GM23338 (cell line): ENCODE measurements at regions not wholly inside any gene's neighbourhood (a gene's known extent, or its start where the extent isn't known, plus 50 kb on each side); places are given as distances from the start of the nearest gene placed in this dataset.

Experiments used
- ATAC-seq: fragments of 200-7000 bp; cut with Tn5 transposase; 3 replicates; pipeline ENCODE4 v1.9.1; 2020
- DNase-seq: peaks from one replicate; pipeline ENCODE4 v3.0.0-alpha.2; 2015; ENCODE audit warnings: low spot score
- H2AFZ ChIP-seq: fragments of 200-600 bp; sonication (generic); 2 replicates; pipeline ENCODE4 v1.8.0; 2016; ENCODE audit warnings: antibody characterized with exemption, mild to moderate bottlenecking, moderate library complexity
- H3F3A ChIP-seq: fragments of 200-600 bp; sonication (generic); replicated peaks from 2 replicates; pipeline ENCODE4 v1.8.0; 2017; ENCODE audit warnings: antibody characterized with exemption, mixed run types, low read depth
- H3K27ac ChIP-seq: fragments of 200-600 bp; sonication (generic); 2 replicates; pipeline ENCODE4 v1.6.1; 2016; ENCODE audit warnings: low read depth
- H3K27me3 ChIP-seq: fragments of 200-600 bp; sonication (generic); 2 replicates; pipeline ENCODE4 v1.8.0; 2016; ENCODE audit warnings: mild to moderate bottlenecking, mixed run types, moderate library complexity; ENCODE audit not compliant: insufficient read depth
- H3K36me3 ChIP-seq: fragments of 200-600 bp; sonication (generic); 2 replicates; pipeline ENCODE4 v1.8.0; 2016; ENCODE audit warnings: mild to moderate bottlenecking; ENCODE audit not compliant: insufficient read depth
- H3K4me1 ChIP-seq: fragments of 200-600 bp; sonication (generic); 2 replicates; pipeline ENCODE4 v1.8.0; 2016; ENCODE audit warnings: mild to moderate bottlenecking, moderate library complexity; ENCODE audit not compliant: insufficient read depth
- H3K4me2 ChIP-seq: fragments of 200-600 bp; sonication (generic); 2 replicates; pipeline ENCODE4 v1.7.1; 2017; ENCODE audit warnings: mixed run types
- H3K4me3 ChIP-seq: fragments of 200-600 bp; sonication (generic); 2 replicates; pipeline ENCODE4 v1.6.1; 2016; ENCODE audit warnings: mixed run types
- H3K79me2 ChIP-seq: fragments of 200-600 bp; sonication (generic); replicated peaks from 2 replicates; pipeline ENCODE4 v1.8.0; 2017; ENCODE audit warnings: mild to moderate bottlenecking; ENCODE audit not compliant: insufficient read depth
- H3K9me2 ChIP-seq: fragments of 200-600 bp; sonication (generic); 2 replicates; pipeline ENCODE4 v1.8.0; 2017; ENCODE audit not compliant: insufficient read depth
- H4K20me1 ChIP-seq: fragments of 200-600 bp; sonication (generic); replicated peaks from 2 replicates; pipeline ENCODE4 v1.8.0; 2017; ENCODE audit warnings: mild to moderate bottlenecking; ENCODE audit not compliant: insufficient read depth
- H3K27ac Mint-ChIP-seq: 2 replicates; pipeline ENCODE4 v1.8.0; 2020; ENCODE audit warnings: inconsistent platforms, mild to moderate bottlenecking, moderate library complexity, mixed read lengths
- H3K27me3 Mint-ChIP-seq: 3 replicates; pipeline ENCODE4 v1.8.0; 2022; ENCODE audit warnings: low read depth, mild to moderate bottlenecking, moderate library complexity, mixed read lengths, inconsistent platforms; ENCODE audit not compliant: insufficient read depth, poor library complexity
- H3K36me3 Mint-ChIP-seq: 3 replicates; pipeline ENCODE4 v1.8.0; 2021; ENCODE audit warnings: low read depth, mild to moderate bottlenecking, inconsistent platforms, moderate library complexity, mixed read lengths
- H3K4me1 Mint-ChIP-seq: 3 replicates; pipeline ENCODE4 v1.8.0; 2020; ENCODE audit warnings: mild to moderate bottlenecking, inconsistent platforms, mixed read lengths
- H3K4me3 Mint-ChIP-seq: 3 replicates; pipeline ENCODE4 v1.8.0; 2021; ENCODE audit warnings: moderate library complexity, mild to moderate bottlenecking, inconsistent platforms, mixed read lengths
- H3K9me3 Mint-ChIP-seq: 3 replicates; pipeline ENCODE4 v1.8.0; 2020; ENCODE audit warnings: moderate library complexity, mild to moderate bottlenecking, inconsistent platforms, mixed read lengths
- CREB1 ChIP-seq: fragments of 250-450 bp; sonication (Bioruptor Pico); IDR thresholded peaks from 2 replicates; pipeline ENCODE4 v1.5.0; 2020; ENCODE audit warnings: low read depth, mild to moderate bottlenecking, moderate library complexity
- NANOG ChIP-seq: IDR thresholded peaks from 2 replicates; pipeline ENCODE4 v1.6.1; 2016; ENCODE audit warnings: antibody characterized with exemption, borderline replicate concordance
- TF ChIP-seq, protein P1 (sequence below): IDR thresholded peaks from one replicate; pipeline ENCODE4 v1.6.1; 2018; ENCODE audit warnings: antibody characterized with exemption; ENCODE audit not compliant: unreplicated experiment
- TF ChIP-seq, protein P2 (sequence below): fragments of 250-450 bp; sonication (Bioruptor Pico); IDR thresholded peaks from 2 replicates; pipeline ENCODE4 v1.5.0; 2020; ENCODE audit warnings: mild to moderate bottlenecking, moderate library complexity
- TF ChIP-seq, protein P3 (sequence below), 2 experiments: fragments of 200-600 bp in 1 of 2; sonication (generic) in 1 of 2; conservative IDR thresholded peaks; 2 replicates each; pipeline versions ENCODE4 v1.5.1 to v1.6.1; 2016 to 2017; ENCODE audit warnings: antibody characterized with exemption in 2 of 2, low read depth in 2 of 2, mild to moderate bottlenecking in 2 of 2, moderate library complexity in 1 of 2

DNA sequence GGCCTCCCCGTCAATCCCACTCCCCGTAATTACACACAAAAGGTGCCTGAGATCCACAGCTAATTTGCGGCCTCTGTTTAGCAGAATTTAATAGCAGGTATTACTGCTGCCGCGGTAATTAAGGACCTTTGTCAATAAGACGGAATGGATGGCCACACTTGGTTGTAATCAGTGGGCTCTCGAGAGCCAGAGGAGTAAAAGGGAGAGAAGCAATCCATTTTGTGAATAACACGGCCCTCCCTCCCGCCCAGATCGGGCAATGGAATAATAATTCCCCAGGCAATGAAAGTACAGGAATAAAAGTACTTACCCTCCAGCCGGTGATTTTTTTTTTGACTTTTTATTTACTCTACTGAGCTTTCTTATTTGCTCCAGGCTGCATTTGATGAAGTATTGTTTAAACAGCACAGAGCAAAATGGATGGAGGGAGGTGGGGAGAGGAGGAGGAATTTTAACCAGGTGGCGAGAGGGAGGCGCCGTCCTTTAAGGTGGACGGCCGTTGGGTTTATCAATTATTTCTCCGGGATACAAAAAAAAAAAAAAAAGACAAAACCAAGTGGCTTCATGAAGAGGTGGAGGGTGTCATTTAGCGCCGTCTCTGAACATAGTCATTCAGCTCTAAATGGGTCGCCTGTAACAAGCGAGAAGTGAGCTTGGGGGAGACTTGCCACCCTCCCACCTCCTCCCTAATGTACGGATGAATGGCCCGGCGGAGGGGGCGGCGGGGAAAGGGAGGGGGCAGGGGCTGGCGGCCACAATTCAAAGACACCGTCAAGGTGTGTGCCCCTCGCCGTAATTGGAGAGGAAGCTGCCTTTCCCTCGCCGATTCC lies 120.3 kb downstream of the BUB3 start (continued):
- TF ChIP-seq, protein P1, sequence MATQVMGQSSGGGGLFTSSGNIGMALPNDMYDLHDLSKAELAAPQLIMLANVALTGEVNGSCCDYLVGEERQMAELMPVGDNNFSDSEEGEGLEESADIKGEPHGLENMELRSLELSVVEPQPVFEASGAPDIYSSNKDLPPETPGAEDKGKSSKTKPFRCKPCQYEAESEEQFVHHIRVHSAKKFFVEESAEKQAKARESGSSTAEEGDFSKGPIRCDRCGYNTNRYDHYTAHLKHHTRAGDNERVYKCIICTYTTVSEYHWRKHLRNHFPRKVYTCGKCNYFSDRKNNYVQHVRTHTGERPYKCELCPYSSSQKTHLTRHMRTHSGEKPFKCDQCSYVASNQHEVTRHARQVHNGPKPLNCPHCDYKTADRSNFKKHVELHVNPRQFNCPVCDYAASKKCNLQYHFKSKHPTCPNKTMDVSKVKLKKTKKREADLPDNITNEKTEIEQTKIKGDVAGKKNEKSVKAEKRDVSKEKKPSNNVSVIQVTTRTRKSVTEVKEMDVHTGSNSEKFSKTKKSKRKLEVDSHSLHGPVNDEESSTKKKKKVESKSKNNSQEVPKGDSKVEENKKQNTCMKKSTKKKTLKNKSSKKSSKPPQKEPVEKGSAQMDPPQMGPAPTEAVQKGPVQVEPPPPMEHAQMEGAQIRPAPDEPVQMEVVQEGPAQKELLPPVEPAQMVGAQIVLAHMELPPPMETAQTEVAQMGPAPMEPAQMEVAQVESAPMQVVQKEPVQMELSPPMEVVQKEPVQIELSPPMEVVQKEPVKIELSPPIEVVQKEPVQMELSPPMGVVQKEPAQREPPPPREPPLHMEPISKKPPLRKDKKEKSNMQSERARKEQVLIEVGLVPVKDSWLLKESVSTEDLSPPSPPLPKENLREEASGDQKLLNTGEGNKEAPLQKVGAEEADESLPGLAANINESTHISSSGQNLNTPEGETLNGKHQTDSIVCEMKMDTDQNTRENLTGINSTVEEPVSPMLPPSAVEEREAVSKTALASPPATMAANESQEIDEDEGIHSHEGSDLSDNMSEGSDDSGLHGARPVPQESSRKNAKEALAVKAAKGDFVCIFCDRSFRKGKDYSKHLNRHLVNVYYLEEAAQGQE: no peak
- TF ChIP-seq NANOG (no peak), CREB1 (CRISPR knock-in tag) (no peak)

DNA sequence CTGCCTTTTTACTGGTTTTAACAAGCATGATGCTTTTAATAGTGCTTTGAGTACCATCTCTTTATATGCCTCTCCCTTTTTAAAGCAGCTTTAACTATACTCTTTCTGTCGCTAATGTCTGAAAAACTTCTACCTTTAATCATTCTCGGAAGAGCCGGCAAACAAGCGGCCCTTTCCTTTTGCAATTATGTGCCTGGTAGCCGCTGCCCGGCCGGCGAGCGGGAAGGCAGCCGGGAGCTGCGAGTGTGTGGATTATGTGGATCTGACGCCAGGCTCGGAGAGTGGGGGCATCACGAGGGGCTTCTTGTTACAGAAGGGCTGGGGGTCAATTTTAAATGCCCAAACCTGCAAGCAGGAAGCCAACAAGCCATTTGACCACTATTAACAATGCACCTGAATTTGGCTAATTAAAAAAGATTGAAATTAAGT lies 120.9 kb downstream of the BUB3 start:
- Histone ChIP-seq H4K20me1 (no peaks in the 10 kb centered on the region), H3K4me1 (peaks cover 16% of the 10 kb centered on the region), H3F3A (no peaks in the 10 kb centered on the region), H3K36me3 (no peaks in the 10 kb centered on the region), H3K4me3 (peak overlapping the region; percentile 22), H3K9me2 (peaks cover 9% of the 10 kb centered on the region; the same call in 1 of the 2 replicates), H3K27ac (no peak overlapping the region), H2AFZ (peak overlapping the region; percentile 6; the same call in 1 of the 2 replicates), H3K79me2 (no peaks in the 10 kb centered on the region), H3K4me2 (peak overlapping the region; percentile 72), H3K27me3 (no peaks in the 10 kb centered on the region; the same call in 1 of the 2 replicates)
- DNase-seq: no peak
- peak overlapping the region; percentile 56; the same call in 2 of the 3 replicates for H3K4me3 Mint-ChIP-seq
- peaks cover 6% of the 10 kb centered on the region for H3K36me3 Mint-ChIP-seq
- H3K9me3 Mint-ChIP-seq: peaks cover 8% of the 10 kb centered on the region
- peaks cover 3% of the 10 kb centered on the region for H3K27me3 Mint-ChIP-seq
- peak; percentile 62 for ATAC-seq
- no peak overlapping the region for H3K27ac Mint-ChIP-seq
- H3K4me1 Mint-ChIP-seq: peaks cover 15% of the 10 kb centered on the region; the same call in 2 of the 3 replicates
- TF ChIP-seq, protein P2, sequence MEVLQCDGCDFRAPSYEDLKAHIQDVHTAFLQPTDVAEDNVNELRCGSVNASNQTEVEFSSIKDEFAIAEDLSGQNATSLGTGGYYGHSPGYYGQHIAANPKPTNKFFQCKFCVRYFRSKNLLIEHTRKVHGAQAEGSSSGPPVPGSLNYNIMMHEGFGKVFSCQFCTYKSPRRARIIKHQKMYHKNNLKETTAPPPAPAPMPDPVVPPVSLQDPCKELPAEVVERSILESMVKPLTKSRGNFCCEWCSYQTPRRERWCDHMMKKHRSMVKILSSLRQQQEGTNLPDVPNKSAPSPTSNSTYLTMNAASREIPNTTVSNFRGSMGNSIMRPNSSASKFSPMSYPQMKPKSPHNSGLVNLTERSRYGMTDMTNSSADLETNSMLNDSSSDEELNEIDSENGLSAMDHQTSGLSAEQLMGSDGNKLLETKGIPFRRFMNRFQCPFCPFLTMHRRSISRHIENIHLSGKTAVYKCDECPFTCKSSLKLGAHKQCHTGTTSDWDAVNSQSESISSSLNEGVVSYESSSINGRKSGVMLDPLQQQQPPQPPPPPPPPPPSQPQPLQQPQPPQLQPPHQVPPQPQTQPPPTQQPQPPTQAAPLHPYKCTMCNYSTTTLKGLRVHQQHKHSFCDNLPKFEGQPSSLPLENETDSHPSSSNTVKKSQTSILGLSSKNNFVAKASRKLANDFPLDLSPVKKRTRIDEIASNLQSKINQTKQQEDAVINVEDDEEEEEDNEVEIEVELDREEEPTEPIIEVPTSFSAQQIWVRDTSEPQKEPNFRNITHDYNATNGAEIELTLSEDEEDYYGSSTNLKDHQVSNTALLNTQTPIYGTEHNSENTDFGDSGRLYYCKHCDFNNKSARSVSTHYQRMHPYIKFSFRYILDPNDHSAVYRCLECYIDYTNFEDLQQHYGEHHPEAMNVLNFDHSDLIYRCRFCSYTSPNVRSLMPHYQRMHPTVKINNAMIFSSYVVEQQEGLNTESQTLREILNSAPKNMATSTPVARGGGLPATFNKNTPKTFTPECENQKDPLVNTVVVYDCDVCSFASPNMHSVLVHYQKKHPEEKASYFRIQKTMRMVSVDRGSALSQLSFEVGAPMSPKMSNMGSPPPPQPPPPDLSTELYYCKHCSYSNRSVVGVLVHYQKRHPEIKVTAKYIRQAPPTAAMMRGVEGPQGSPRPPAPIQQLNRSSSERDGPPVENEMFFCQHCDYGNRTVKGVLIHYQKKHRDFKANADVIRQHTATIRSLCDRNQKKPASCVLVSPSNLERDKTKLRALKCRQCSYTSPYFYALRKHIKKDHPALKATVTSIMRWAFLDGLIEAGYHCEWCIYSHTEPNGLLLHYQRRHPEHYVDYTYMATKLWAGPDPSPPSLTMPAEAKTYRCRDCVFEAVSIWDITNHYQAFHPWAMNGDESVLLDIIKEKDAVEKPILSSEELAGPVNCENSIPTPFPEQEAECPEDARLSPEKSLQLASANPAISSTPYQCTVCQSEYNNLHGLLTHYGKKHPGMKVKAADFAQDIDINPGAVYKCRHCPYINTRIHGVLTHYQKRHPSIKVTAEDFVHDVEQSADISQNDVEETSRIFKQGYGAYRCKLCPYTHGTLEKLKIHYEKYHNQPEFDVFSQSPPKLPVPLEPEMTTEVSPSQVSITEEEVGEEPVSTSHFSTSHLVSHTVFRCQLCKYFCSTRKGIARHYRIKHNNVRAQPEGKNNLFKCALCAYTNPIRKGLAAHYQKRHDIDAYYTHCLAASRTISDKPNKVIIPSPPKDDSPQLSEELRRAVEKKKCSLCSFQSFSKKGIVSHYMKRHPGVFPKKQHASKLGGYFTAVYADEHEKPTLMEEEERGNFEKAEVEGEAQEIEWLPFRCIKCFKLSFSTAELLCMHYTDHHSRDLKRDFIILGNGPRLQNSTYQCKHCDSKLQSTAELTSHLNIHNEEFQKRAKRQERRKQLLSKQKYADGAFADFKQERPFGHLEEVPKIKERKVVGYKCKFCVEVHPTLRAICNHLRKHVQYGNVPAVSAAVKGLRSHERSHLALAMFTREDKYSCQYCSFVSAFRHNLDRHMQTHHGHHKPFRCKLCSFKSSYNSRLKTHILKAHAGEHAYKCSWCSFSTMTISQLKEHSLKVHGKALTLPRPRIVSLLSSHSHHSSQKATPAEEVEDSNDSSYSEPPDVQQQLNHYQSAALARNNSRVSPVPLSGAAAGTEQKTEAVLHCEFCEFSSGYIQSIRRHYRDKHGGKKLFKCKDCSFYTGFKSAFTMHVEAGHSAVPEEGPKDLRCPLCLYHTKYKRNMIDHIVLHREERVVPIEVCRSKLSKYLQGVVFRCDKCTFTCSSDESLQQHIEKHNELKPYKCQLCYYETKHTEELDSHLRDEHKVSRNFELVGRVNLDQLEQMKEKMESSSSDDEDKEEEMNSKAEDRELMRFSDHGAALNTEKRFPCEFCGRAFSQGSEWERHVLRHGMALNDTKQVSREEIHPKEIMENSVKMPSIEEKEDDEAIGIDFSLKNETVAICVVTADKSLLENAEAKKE: no peak
- TF ChIP-seq, protein P3, sequence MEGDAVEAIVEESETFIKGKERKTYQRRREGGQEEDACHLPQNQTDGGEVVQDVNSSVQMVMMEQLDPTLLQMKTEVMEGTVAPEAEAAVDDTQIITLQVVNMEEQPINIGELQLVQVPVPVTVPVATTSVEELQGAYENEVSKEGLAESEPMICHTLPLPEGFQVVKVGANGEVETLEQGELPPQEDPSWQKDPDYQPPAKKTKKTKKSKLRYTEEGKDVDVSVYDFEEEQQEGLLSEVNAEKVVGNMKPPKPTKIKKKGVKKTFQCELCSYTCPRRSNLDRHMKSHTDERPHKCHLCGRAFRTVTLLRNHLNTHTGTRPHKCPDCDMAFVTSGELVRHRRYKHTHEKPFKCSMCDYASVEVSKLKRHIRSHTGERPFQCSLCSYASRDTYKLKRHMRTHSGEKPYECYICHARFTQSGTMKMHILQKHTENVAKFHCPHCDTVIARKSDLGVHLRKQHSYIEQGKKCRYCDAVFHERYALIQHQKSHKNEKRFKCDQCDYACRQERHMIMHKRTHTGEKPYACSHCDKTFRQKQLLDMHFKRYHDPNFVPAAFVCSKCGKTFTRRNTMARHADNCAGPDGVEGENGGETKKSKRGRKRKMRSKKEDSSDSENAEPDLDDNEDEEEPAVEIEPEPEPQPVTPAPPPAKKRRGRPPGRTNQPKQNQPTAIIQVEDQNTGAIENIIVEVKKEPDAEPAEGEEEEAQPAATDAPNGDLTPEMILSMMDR (conservative IDR thresholded peaks at IDR 0.05; ENCODE audit: low read depth in 2 of 2): no peak
